WI38 (cell line): ENCODE measurements at regions not wholly inside any gene's neighbourhood (a gene's known extent, or its start where the extent isn't known, plus 50 kb on each side); places are given as distances from the start of the nearest gene placed in this dataset.
"Not testable (repeated sequence)": the region's sequence is repeated elsewhere in the genome, so short reads cannot be mapped to it uniquely, and the experiment has no call there.

Experiments
- H3K4me3 ChIP-seq: 2 replicates; pipeline ENCODE4 v1.5.1; 2011; ENCODE audit warnings: low read depth, mild to moderate bottlenecking, control low read depth, low read length
- TF ChIP-seq, protein P1 (sequence below): IDR thresholded peaks from 2 replicates; pipeline ENCODE4 v1.5.1; 2012; ENCODE audit warnings: low read depth, mild to moderate bottlenecking, control low read depth, low read length

DNA sequence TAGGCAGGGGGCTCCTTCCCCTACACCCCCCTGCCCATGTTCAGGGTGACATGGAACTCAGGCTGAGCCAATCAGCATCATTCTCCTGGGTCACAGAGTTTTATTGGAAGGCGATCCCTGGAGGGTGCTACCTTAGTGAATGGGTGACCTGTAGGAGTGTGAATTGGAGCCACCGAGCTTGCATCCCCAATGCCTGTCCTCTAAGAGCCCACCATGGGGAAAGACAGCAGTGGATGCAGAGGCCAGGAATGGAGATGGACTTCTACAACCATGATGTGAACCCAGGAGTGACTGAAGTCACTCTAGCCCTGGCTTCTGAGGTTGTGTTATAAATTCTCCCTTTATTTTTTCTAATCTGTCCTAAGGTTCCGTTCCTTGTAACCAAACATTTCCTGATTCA, 89.4 kb downstream of the CCDC71L start:
- TF ChIP-seq, protein P1, sequence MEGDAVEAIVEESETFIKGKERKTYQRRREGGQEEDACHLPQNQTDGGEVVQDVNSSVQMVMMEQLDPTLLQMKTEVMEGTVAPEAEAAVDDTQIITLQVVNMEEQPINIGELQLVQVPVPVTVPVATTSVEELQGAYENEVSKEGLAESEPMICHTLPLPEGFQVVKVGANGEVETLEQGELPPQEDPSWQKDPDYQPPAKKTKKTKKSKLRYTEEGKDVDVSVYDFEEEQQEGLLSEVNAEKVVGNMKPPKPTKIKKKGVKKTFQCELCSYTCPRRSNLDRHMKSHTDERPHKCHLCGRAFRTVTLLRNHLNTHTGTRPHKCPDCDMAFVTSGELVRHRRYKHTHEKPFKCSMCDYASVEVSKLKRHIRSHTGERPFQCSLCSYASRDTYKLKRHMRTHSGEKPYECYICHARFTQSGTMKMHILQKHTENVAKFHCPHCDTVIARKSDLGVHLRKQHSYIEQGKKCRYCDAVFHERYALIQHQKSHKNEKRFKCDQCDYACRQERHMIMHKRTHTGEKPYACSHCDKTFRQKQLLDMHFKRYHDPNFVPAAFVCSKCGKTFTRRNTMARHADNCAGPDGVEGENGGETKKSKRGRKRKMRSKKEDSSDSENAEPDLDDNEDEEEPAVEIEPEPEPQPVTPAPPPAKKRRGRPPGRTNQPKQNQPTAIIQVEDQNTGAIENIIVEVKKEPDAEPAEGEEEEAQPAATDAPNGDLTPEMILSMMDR = no peak
- no peak overlapping the region for H3K4me3 ChIP-seq

DNA sequence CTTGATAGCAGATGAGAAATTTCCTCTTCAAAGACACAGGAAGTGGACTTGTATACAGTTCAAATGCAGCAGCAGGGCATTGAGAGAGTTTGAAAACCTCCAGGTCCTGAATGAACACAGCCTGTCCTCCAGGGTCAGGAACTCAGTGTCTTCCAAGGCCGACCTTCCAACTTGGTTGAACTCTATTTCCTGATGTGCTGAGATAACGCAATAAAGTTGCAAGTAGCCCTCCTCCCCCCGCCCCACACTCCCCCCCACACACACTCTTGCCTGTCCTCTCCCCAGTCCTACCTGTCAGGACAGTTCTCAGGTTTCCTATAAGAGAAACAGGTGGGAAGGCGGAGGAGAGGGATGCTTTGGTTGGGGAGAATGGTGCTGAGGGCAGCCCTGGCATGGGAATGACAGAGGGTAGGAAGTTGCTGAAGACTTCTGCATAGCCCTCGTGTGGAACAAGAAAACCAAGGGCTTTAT, 90.0 kb downstream of the CCDC71L start:
- TF ChIP-seq, protein P1 = no peak
- H3K4me3 ChIP-seq = no peak overlapping the region

DNA sequence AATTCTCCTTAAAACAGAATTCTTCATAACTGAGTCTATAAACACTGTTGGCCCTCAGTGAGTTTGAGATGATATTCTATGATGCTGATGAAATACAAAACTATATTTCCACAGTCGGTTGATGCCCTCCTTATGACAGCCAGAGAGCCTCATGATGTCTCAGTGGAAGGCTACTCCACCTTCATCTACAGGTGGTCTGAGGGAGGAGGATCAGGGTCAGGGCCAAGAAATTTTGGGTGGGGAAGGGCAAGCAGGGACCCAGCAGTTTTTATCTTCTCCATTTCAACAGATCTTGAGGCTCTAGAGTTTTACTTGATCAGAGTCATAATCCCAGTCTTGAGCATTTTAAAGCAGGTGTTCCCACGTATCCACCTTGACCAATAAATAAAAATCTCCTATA, 90.8 kb downstream of the CCDC71L start:
- H3K4me3 ChIP-seq = no peak overlapping the region
- TF ChIP-seq, protein P1 = no peak

GRCh38 chr7:106569500-106569929, 91.4 kb downstream of the CCDC71L start:
- TF ChIP-seq, protein P1 = no peak

DNA sequence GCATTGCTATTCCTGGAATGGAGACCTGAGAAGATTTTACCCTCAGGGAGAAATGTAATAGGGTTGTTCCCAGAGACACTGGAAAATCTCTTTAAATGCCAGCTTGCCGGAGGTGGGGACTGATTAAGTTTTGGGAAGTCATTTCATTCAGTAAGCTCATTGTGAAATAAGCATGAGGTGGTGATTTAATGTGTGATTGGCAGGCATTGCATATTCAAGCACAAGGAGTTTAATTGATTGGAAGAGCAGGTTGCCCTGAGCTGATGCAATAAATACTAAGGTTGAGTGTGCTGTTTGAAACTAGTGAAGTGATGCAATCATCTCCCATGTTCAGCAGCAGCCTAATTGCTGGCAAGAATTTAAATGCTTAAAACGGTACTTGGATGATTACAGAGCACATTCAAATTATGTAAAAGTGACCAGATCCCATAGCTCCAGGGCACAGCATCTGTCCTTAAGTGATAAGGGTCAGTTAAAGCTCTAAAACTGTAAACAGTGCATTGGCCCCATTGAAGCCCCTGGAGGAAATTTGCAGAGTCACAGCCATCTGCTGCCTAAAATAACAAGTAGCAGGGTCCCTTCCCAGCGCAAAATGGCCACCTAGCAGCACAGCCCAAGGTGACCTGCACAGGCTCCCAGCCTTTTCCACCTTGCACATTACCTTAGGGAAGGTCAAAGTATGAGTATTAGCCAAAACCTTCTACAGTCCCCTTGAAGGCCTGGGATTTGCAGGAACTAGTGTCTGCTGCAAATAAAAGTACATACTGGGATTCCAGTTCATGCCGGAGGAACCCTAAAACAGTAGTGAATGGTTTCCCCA, 92.1 kb downstream of the CCDC71L start:
- no peak overlapping the region for H3K4me3 ChIP-seq
- TF ChIP-seq, protein P1 = no peak

More at GRCh38 chr7:106569500-106569929, 91.4 kb downstream of the CCDC71L start:
- H3K4me3 ChIP-seq = no peak overlapping the region

DNA sequence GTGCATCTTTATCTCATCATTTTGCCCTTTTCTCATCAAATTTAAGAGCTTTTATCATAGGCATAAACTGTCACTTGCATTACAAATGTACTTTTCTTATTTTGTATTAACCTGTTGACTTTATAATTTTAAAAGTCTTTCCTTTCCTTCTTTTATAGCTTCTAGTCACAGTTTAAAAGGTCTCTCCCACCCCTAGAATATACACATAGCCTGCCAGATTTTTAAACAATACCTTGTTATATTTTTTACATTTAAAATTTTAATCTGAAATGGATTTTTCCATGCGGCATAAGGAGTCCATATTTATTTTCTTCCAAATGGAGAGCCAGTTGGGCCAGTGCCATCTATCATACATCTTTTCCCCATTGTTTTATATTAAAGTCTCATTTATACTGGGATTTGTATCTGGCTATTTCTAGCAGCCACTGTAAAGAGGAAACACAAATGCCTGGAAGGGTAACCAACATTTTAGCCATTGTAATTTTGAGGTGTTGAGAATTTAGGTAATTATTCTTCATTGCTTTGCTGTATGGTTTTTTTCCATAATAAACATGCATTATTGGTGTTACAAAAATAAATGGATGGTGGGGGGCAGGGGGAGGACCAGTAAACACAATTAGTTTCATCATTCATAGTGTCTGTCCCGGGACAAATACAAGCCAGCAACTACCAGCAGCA, 92.8 kb downstream of the CCDC71L start:
- no peak overlapping the region for H3K4me3 ChIP-seq
- TF ChIP-seq, protein P1 = no peak

GRCh38 chr7:106567204-106568001, 93.6 kb downstream of the CCDC71L start:
- not testable (repeated sequence) for H3K4me3 ChIP-seq
